Neutrophil (primary cell): ENCODE measurements at regions not wholly inside any gene's neighbourhood (a gene's known extent, or its start where the extent isn't known, plus 50 kb on each side); places are given as distances from the start of the nearest gene placed in this dataset.
"Not testable (repeated sequence)": the region's sequence is repeated elsewhere in the genome, so short reads cannot be mapped to it uniquely, and the experiment has no call there.

ENCODE experiments used
- H3K27ac ChIP-seq: fragments of 200-600 bp; sonication (generic); 2 replicates; pipeline ENCODE4 v1.5.1; 2016; ENCODE audit warnings: mild to moderate bottlenecking, moderate library complexity
- H3K27me3 ChIP-seq: fragments of 200-600 bp; sonication (generic); 2 replicates; pipeline ENCODE4 v1.6.0; 2016; ENCODE audit warnings: mild to moderate bottlenecking
- H3K36me3 ChIP-seq: fragments of 200-600 bp; sonication (generic); 2 replicates; pipeline ENCODE4 v1.5.1; 2017
- H3K4me1 ChIP-seq, 2 experiments: fragments of 200-600 bp in 1 of 2; sonication (generic) in 1 of 2; 1 replicate in 1 of 2; 2 replicates in 1 of 2; pipeline versions ENCODE4 v1.5.1 to v1.6.1; 2013 to 2016; ENCODE audit warnings: low read depth in 1 of 2, low read length in 1 of 2, mild to moderate bottlenecking in 1 of 2, moderate library complexity in 1 of 2; ENCODE audit not compliant: control insufficient read depth in 1 of 2, insufficient read depth in 1 of 2
- H3K4me3 ChIP-seq, 2 experiments: fragments of 200-600 bp in 1 of 2; sonication (generic) in 1 of 2; 1 replicate in 1 of 2; 2 replicates in 1 of 2; pipeline ENCODE4 v1.5.1; 2013 to 2016; ENCODE audit warnings: low read depth in 1 of 2, low read length in 1 of 2, mild to moderate bottlenecking in 1 of 2, moderate library complexity in 1 of 2
- H3K9me3 ChIP-seq: fragments of 200-600 bp; sonication (generic); 2 replicates; pipeline ENCODE4 v1.5.1; 2016
- CTCF ChIP-seq: fragments of 200-600 bp; sonication (generic); IDR thresholded peaks from 2 replicates; pipeline ENCODE4 v1.5.1; 2016; ENCODE audit warnings: antibody characterized with exemption

- Histone ChIP-seq H3K4me3 (no peak overlapping the region), H3K27me3 (peaks cover 19% of the 10 kb centered on the region), H3K4me1 (no peaks in the 10 kb centered on the region), H3K27ac (no peak overlapping the region), H3K9me3 (no peaks in the 10 kb centered on the region), H3K36me3 (no peaks in the 10 kb centered on the region)
- no peak for TF ChIP-seq CTCF
Measured at GRCh38 chr12:112615196-112615595, 176.4 kb upstream of the RPH3A start.

GRCh38 chr12:112616469-112617152 is 174.9 kb upstream of the RPH3A start:
- Histone ChIP-seq H3K27ac (no peak overlapping the region), H3K4me3 (no peak overlapping the region)
- TF ChIP-seq CTCF, result no peak

GRCh38 chr12:112617153-112617505 is 174.4 kb upstream of the RPH3A start:
- H3K36me3 ChIP-seq, result no peaks in the 10 kb centered on the region
- no peak overlapping the region for H3K27ac ChIP-seq
- no peaks in the 10 kb centered on the region for H3K4me1 ChIP-seq
- H3K27me3 ChIP-seq, result peaks cover 19% of the 10 kb centered on the region
- TF ChIP-seq CTCF, result no peak
- H3K4me3 ChIP-seq, result no peak overlapping the region
- H3K9me3 ChIP-seq, result no peaks in the 10 kb centered on the region

More at GRCh38 chr12:112616469-112617152, 174.9 kb upstream of the RPH3A start:
- no peaks in the 10 kb centered on the region for H3K9me3 ChIP-seq
- H3K27me3 ChIP-seq, result peaks cover 19% of the 10 kb centered on the region
- H3K4me1 ChIP-seq, result no peaks in the 10 kb centered on the region
- H3K36me3 ChIP-seq, result no peaks in the 10 kb centered on the region

- no peak for TF ChIP-seq CTCF
- Histone ChIP-seq H3K4me1 (no peaks in the 10 kb centered on the region), H3K4me3 (no peak overlapping the region), H3K36me3 (no peaks in the 10 kb centered on the region), H3K27me3 (no peaks in the 10 kb centered on the region), H3K27ac (no peak overlapping the region), H3K9me3 (no peaks in the 10 kb centered on the region)
Measured at GRCh38 chr12:112627851-112628250, 163.7 kb upstream of the RPH3A start.

GRCh38 chr12:112631974-112632373 is 159.6 kb upstream of the RPH3A start:
- H3K4me3 ChIP-seq, H3K27me3 ChIP-seq, H3K4me1 ChIP-seq, H3K36me3 ChIP-seq, H3K27ac ChIP-seq, H3K9me3 ChIP-seq: not testable (repeated sequence)

GRCh38 chr12:112635036-112635435 is 156.5 kb upstream of the RPH3A start:
- Histone ChIP-seq H3K4me3 (no peak overlapping the region), H3K4me1 (no peaks in the 10 kb centered on the region), H3K27me3 (peaks cover 5% of the 10 kb centered on the region), H3K36me3 (no peaks in the 10 kb centered on the region), H3K27ac (no peak overlapping the region), H3K9me3 (no peaks in the 10 kb centered on the region)
- TF ChIP-seq CTCF, result no peak
